ENCODE measurements at regions not wholly inside any gene's neighbourhood (a gene's known extent, or its start where the extent isn't known, plus 50 kb on each side); places are given as distances from the start of the nearest gene placed in this dataset.

DNA sequence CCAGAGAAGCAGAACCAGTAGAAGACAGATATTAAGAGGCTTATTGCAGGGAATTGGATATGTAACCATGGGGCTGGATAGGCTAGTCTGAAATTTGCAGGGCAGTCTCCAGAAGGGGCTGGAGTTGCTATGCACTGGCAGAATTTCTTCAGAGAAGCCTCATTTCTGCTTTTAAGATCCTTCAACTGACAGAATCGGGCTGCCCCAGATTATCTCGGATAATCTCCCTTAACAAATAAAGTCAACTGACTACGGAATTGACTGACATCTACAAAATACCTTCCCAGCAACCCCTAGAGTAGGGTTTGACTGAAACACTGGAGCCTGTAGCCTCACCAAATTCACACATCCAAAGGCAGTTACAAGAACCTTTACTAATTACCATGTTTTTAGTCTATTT is 136.4 kb downstream of the SOCS6 start:
- Histone ChIP-seq H3K9me3 (ENCODE audit: low read depth) (no peaks in the 10 kb centered on the region), H3F3A (ENCODE audit: low read depth) (peaks cover 10% of the 10 kb centered on the region), H3K27ac (no peak overlapping the region), H3K4me1 (peaks cover 27% of the 10 kb centered on the region), H3K79me2 (ENCODE audit: low read depth) (no peaks in the 10 kb centered on the region), H3K36me3 (no peaks in the 10 kb centered on the region), H3K4me2 (no peak overlapping the region), H3K4me3 (no peak overlapping the region), H3K9ac (no peak overlapping the region), H4K20me1 (ENCODE audit: low read depth) (no peaks in the 10 kb centered on the region), H3K27me3 (no peaks in the 10 kb centered on the region), H2AFZ (replicated peaks) (no peak overlapping the region)
- Mint-ChIP-seq H3K4me3 (no peak overlapping the region), H3K27me3 (ENCODE audit: insufficient read depth, low read depth) (peaks cover 3% of the 10 kb centered on the region), H3K9me3 (no peaks in the 10 kb centered on the region), H3K27ac (no peak overlapping the region), H3K36me3 (no peaks in the 10 kb centered on the region), H3K4me1 (peaks cover 23% of the 10 kb centered on the region)
- DNase-seq (ENCODE audit: low spot score): no peak
- TF ChIP-seq, protein P1, sequence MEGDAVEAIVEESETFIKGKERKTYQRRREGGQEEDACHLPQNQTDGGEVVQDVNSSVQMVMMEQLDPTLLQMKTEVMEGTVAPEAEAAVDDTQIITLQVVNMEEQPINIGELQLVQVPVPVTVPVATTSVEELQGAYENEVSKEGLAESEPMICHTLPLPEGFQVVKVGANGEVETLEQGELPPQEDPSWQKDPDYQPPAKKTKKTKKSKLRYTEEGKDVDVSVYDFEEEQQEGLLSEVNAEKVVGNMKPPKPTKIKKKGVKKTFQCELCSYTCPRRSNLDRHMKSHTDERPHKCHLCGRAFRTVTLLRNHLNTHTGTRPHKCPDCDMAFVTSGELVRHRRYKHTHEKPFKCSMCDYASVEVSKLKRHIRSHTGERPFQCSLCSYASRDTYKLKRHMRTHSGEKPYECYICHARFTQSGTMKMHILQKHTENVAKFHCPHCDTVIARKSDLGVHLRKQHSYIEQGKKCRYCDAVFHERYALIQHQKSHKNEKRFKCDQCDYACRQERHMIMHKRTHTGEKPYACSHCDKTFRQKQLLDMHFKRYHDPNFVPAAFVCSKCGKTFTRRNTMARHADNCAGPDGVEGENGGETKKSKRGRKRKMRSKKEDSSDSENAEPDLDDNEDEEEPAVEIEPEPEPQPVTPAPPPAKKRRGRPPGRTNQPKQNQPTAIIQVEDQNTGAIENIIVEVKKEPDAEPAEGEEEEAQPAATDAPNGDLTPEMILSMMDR (IDR thresholded peaks at IDR 0.05): no peak
- TF ChIP-seq EZH2phosphoT487 (IDR thresholded peaks at IDR 0.05) (no peak), EZH2 (IDR thresholded peaks at IDR 0.05) (no peak)

DNA sequence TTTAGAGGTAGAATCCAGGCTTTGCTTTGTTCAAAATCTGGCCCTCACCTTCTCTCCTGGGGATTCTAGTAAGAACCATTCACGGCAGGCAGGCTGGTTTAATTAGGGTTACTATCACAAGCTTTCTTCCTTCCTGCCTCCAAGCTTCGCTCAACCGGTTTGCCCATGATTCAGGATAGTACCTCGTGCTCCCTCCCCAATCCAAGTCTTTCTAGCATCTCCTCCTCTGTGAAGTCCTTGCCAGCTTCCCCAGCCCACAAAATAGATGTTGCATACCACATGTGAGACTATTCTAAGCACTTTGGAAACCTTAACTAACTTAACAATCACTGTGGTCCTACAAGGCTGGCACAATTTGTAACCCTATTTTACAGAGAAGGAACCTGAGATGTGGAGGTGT is 135.1 kb downstream of the SOCS6 start:
- Mint-ChIP-seq H3K36me3 (no peaks in the 10 kb centered on the region), H3K27me3 (ENCODE audit: insufficient read depth, low read depth) (peaks cover 3% of the 10 kb centered on the region), H3K4me1 (peaks cover 23% of the 10 kb centered on the region), H3K27ac (no peak overlapping the region), H3K4me3 (no peak overlapping the region), H3K9me3 (no peaks in the 10 kb centered on the region)
- no peaks in the 10 kb centered on the region for H3K79me2 ChIP-seq (ENCODE audit: low read depth)
- peaks cover 27% of the 10 kb centered on the region for H3K4me1 ChIP-seq
- H3K27me3 ChIP-seq: no peaks in the 10 kb centered on the region
- no peak overlapping the region for H3K4me3 ChIP-seq
- no peak overlapping the region for H3K9ac ChIP-seq
- no peaks in the 10 kb centered on the region for H3K36me3 ChIP-seq
- peak overlapping the region; percentile 20 for H3K4me2 ChIP-seq
- H4K20me1 ChIP-seq (ENCODE audit: low read depth): no peaks in the 10 kb centered on the region
- peaks cover 10% of the 10 kb centered on the region for H3F3A ChIP-seq (ENCODE audit: low read depth)
- DNase-seq (ENCODE audit: low spot score): peak; percentile 20
- H2AFZ ChIP-seq (replicated peaks): peak overlapping the region; percentile 40
- peak overlapping the region; percentile 14 for H3K27ac ChIP-seq
- no peaks in the 10 kb centered on the region for H3K9me3 ChIP-seq (ENCODE audit: low read depth)
- TF ChIP-seq EZH2 (IDR thresholded peaks at IDR 0.05) (no peak), EZH2phosphoT487 (IDR thresholded peaks at IDR 0.05) (no peak)
- TF ChIP-seq, protein P1 (IDR thresholded peaks at IDR 0.05): no peak

DNA sequence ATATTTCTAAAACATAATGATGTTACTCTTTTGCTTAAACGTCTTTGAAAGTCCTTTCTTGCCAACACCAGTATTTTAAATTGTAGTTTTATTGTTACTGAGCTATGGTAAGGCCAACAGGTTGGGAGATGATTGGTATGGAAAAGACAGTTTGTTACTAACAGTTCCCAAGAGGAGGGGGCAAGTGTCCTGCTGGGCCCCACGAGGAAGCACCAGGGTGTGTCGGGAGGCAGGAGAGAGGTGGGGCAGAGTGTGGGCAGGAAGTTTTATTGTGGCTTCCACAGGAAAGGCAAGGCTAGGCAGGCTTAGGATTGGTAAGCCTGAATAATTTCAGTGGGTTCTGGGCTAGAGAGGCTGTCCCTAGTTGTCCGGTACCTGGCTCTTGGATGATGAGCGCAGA is 134.3 kb downstream of the SOCS6 start:
- TF ChIP-seq, protein P1 (IDR thresholded peaks at IDR 0.05): no peak
- TF ChIP-seq EZH2phosphoT487 (IDR thresholded peaks at IDR 0.05) (no peak), EZH2 (IDR thresholded peaks at IDR 0.05) (no peak)
- no peak overlapping the region for H3K27ac Mint-ChIP-seq
- no peaks in the 10 kb centered on the region for H4K20me1 ChIP-seq (ENCODE audit: low read depth)

More for the DNA sequence above, 134.3 kb downstream of the SOCS6 start:
- Histone ChIP-seq H3K79me2 (ENCODE audit: low read depth) (no peaks in the 10 kb centered on the region), H2AFZ (replicated peaks) (no peak overlapping the region), H3K9me3 (ENCODE audit: low read depth) (no peaks in the 10 kb centered on the region), H3F3A (ENCODE audit: low read depth) (peaks cover 10% of the 10 kb centered on the region), H3K36me3 (no peaks in the 10 kb centered on the region), H3K27me3 (no peaks in the 10 kb centered on the region), H3K4me2 (no peak overlapping the region), H3K27ac (no peak overlapping the region), H3K9ac (no peak overlapping the region), H3K4me1 (peaks cover 27% of the 10 kb centered on the region), H3K4me3 (no peak overlapping the region)
- Mint-ChIP-seq H3K4me3 (no peak overlapping the region), H3K4me1 (peaks cover 23% of the 10 kb centered on the region), H3K9me3 (no peaks in the 10 kb centered on the region), H3K27me3 (ENCODE audit: insufficient read depth, low read depth) (peaks cover 3% of the 10 kb centered on the region), H3K36me3 (no peaks in the 10 kb centered on the region)
- DNase-seq (ENCODE audit: low spot score): no peak
